ENCODE measurements at regions not wholly inside any gene's neighbourhood (a gene's known extent, or its start where the extent isn't known, plus 50 kb on each side); places are given as distances from the start of the nearest gene placed in this dataset.

DNA sequence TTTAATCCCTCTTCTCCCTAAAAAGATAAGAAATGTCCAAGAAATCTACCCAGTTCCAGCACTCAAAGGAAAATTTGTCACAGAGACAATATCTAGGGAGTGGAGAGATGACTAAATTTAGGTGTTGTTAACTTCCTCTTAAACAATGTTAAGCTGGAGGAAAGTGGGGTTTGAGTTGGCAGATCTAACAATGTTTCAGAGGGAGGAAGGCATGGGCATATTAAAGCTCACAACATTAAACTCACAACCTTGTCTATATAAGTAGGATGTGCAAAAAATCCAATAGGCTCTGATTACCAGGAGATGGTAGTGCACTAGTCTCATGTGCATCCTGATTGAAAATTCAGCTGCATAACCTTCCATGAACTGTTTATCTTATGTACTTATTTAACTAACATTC, 190.1 kb downstream of the BARHL2 start:
- no peak for TF ChIP-seq EZH2 (IDR thresholded peaks at IDR 0.05; ENCODE audit: borderline replicate concordance, low read depth, low read length, severe bottlenecking)
- TF ChIP-seq, protein P1, sequence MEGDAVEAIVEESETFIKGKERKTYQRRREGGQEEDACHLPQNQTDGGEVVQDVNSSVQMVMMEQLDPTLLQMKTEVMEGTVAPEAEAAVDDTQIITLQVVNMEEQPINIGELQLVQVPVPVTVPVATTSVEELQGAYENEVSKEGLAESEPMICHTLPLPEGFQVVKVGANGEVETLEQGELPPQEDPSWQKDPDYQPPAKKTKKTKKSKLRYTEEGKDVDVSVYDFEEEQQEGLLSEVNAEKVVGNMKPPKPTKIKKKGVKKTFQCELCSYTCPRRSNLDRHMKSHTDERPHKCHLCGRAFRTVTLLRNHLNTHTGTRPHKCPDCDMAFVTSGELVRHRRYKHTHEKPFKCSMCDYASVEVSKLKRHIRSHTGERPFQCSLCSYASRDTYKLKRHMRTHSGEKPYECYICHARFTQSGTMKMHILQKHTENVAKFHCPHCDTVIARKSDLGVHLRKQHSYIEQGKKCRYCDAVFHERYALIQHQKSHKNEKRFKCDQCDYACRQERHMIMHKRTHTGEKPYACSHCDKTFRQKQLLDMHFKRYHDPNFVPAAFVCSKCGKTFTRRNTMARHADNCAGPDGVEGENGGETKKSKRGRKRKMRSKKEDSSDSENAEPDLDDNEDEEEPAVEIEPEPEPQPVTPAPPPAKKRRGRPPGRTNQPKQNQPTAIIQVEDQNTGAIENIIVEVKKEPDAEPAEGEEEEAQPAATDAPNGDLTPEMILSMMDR (IDR thresholded peaks at IDR 0.05; ENCODE audit: borderline replicate concordance, extremely low read depth, low read length, poor library complexity, severe bottlenecking): no peak
- H3K4me1 ChIP-seq (ENCODE audit: insufficient read depth, low read length): peaks cover 26% of the 10 kb centered on the region
- no peak for DNase-seq

GRCh38 chr1:90522432-90522831, 194.7 kb downstream of the BARHL2 start:
- no peak for ATAC-seq (ENCODE audit: insufficient read depth, low read depth)
- Histone ChIP-seq H3K4me2 (ENCODE audit: insufficient read depth, low read length) (no peak overlapping the region), H3K4me3 (ENCODE audit: low read depth in 1 of 2, low read length in 2 of 2) (no peak overlapping the region), H3K4me1 (ENCODE audit: insufficient read depth, low read length) (peaks cover 20% of the 10 kb centered on the region), H3K9me3 (ENCODE audit: insufficient read depth, low read length, severe bottlenecking) (peaks cover 9% of the 10 kb centered on the region), H4K20me1 (ENCODE audit: insufficient read depth, low read length) (no peaks in the 10 kb centered on the region), H3K9ac (ENCODE audit: low read depth, low read length) (no peak overlapping the region), H2AFZ (ENCODE audit: low read depth, low read length) (no peak overlapping the region), H3K79me2 (ENCODE audit: insufficient read depth, low read length) (no peaks in the 10 kb centered on the region), H3K27ac (ENCODE audit: low read length) (no peak overlapping the region), H3K36me3 (ENCODE audit: insufficient read depth, low read length) (no peaks in the 10 kb centered on the region), H3K27me3 (ENCODE audit: insufficient read depth, low read length, poor library complexity) (no peaks in the 10 kb centered on the region)
- no peak for DNase-seq
- TF ChIP-seq, protein P1 (IDR thresholded peaks at IDR 0.05; ENCODE audit: borderline replicate concordance, extremely low read depth, low read length, poor library complexity, severe bottlenecking): no peak
- no peak for TF ChIP-seq EZH2 (IDR thresholded peaks at IDR 0.05; ENCODE audit: borderline replicate concordance, low read depth, low read length, severe bottlenecking)

More for the DNA sequence above, 190.1 kb downstream of the BARHL2 start:
- H3K27ac ChIP-seq (ENCODE audit: low read length): peak overlapping the region; percentile 37
- H3K4me3 ChIP-seq (ENCODE audit: low read depth in 1 of 2, low read length in 2 of 2): no peak overlapping the region
- no peaks in the 10 kb centered on the region for H3K79me2 ChIP-seq (ENCODE audit: insufficient read depth, low read length)
- no peaks in the 10 kb centered on the region for H4K20me1 ChIP-seq (ENCODE audit: insufficient read depth, low read length)
- no peak overlapping the region for H3K4me2 ChIP-seq (ENCODE audit: insufficient read depth, low read length)
- no peak overlapping the region for H3K9ac ChIP-seq (ENCODE audit: low read depth, low read length)
- H3K9me3 ChIP-seq (ENCODE audit: insufficient read depth, low read length, severe bottlenecking): peaks cover 3% of the 10 kb centered on the region
- peak overlapping the region; percentile 22; the same call in 1 of the 2 replicates for H2AFZ ChIP-seq (ENCODE audit: low read depth, low read length)
- H3K36me3 ChIP-seq (ENCODE audit: insufficient read depth, low read length): no peaks in the 10 kb centered on the region
- ATAC-seq (ENCODE audit: insufficient read depth, low read depth): peak; percentile 62
- no peaks in the 10 kb centered on the region for H3K27me3 ChIP-seq (ENCODE audit: insufficient read depth, low read length, poor library complexity)

- Histone ChIP-seq H3K36me3 (ENCODE audit: insufficient read depth, low read length) (0 out of 2 replicates have a peak, but pooled peaks cover 3% of the 10 kb centered on the region), H4K20me1 (ENCODE audit: insufficient read depth, low read length) (no peaks in the 10 kb centered on the region), H3K4me3 (ENCODE audit: low read depth in 1 of 2, low read length in 2 of 2) (no peak overlapping the region), H3K4me1 (ENCODE audit: insufficient read depth, low read length) (peaks cover 31% of the 10 kb centered on the region), H3K27me3 (ENCODE audit: insufficient read depth, low read length, poor library complexity) (no peaks in the 10 kb centered on the region), H3K4me2 (ENCODE audit: insufficient read depth, low read length) (no peak overlapping the region), H2AFZ (ENCODE audit: low read depth, low read length) (peak overlapping the region; percentile 6; the same call in 1 of the 2 replicates), H3K9me3 (ENCODE audit: insufficient read depth, low read length, severe bottlenecking) (peaks cover under 1% of the 10 kb centered on the region), H3K79me2 (ENCODE audit: insufficient read depth, low read length) (no peaks in the 10 kb centered on the region), H3K27ac (ENCODE audit: low read length) (peak overlapping the region; percentile 68), H3K9ac (ENCODE audit: low read depth, low read length) (no peak overlapping the region)
- TF ChIP-seq, protein P1 (IDR thresholded peaks at IDR 0.05; ENCODE audit: borderline replicate concordance, extremely low read depth, low read length, poor library complexity, severe bottlenecking): no peak
- no peak for TF ChIP-seq EZH2 (IDR thresholded peaks at IDR 0.05; ENCODE audit: borderline replicate concordance, low read depth, low read length, severe bottlenecking)
- peak; percentile 40 for DNase-seq
- no peak for ATAC-seq (ENCODE audit: insufficient read depth, low read depth)
Measured at GRCh38 chr1:90513956-90514355, 203.1 kb downstream of the BARHL2 start.

Data from DND-41 (cell line).